ENCODE measurements at regions not wholly inside any gene's neighbourhood (a gene's known extent, or its start where the extent isn't known, plus 50 kb on each side); places are given as distances from the start of the nearest gene placed in this dataset.

- TF ChIP-seq NR2F1 (conservative IDR thresholded peaks at IDR 0.05) = no peak
Measured at GRCh38 chr5:135667673-135668072, 88.9 kb upstream of the CXCL14 start (continued).

GRCh38 chr5:135667204-135667603 lies 88.4 kb upstream of the CXCL14 start:
- intact Hi-C loops (cut with micrococcal nuclease; ENCODE audit: unreplicated experiment) = no loop called here
- ChIA-PET CTCF (no interaction called here), RAD21 (ENCODE audit: unreplicated experiment) (no interaction called here), SMC1A (ENCODE audit: uncharacterized antibody, unreplicated experiment) (interaction anchor here (1.9 kb wide), 1 partner anchor 22 kb away, joined by 4 read pairs; no protein-coding TSS in a partner anchor), POLR2A (no interaction called here)
- Histone ChIP-seq H3K27me3 (replicated peaks in 1 of 2; ENCODE audit: control insufficient read depth in 2 of 2, insufficient read depth in 2 of 2, low read length in 1 of 2) (no peaks in the 10 kb centered on the region; a peak in 1 of 4 replicates), H3K36me3 (ENCODE audit: control insufficient read depth in 2 of 2, insufficient read depth in 2 of 2, low read length in 1 of 2) (no peaks in the 10 kb centered on the region), H3K9ac (ENCODE audit: control insufficient read depth, insufficient read depth, low read length) (no peak overlapping the region), H4K20me1 (ENCODE audit: control insufficient read depth, insufficient read depth) (no peaks in the 10 kb centered on the region), H3K27ac (ENCODE audit: control insufficient read depth, insufficient read depth) (no peak overlapping the region), H3K4me3 (no peak overlapping the region), H2AFZ (ENCODE audit: control insufficient read depth, low read depth, low read length) (no peak overlapping the region), H3K4me1 (ENCODE audit: control insufficient read depth, insufficient read depth, low read length) (no peaks in the 10 kb centered on the region), H3K79me2 (ENCODE audit: control insufficient read depth, insufficient read depth, low read length) (no peaks in the 10 kb centered on the region), H3K9me3 (replicated peaks; ENCODE audit: control insufficient read depth, insufficient read depth, low read length) (no peaks in the 10 kb centered on the region), H3K4me2 (ENCODE audit: control insufficient read depth, insufficient read depth) (no peak overlapping the region)
- no peak for DNase-seq (ENCODE audit: low read depth, low spot score)
- no peak for TF ChIP-seq SIX5 (IDR thresholded peaks at IDR 0.05; ENCODE audit: low read depth, low read length, severe bottlenecking)
- no peak for TF ChIP-seq ZNF384 (IDR thresholded peaks at IDR 0.05; ENCODE audit: borderline replicate concordance, low read depth, low read length)
- no peak for TF ChIP-seq USF2 (IDR thresholded peaks at IDR 0.05; ENCODE audit: borderline replicate concordance, low read depth, low read length)
- no peak for TF ChIP-seq EED (IDR thresholded peaks at IDR 0.05; ENCODE audit: low read depth)
- TF ChIP-seq CTCF (IDR thresholded peaks at IDR 0.05 in 2 of 3, conservative IDR thresholded peaks at IDR 0.05 in 1 of 3; ENCODE audit: control insufficient read depth in 2 of 3, extremely low read depth in 1 of 3, insufficient read depth in 1 of 3, low read depth in 3 of 3, low read length in 3 of 3) = no peak
- TF ChIP-seq ZBTB40 (IDR thresholded peaks at IDR 0.05; ENCODE audit: borderline replicate concordance) = no peak
- no peak for TF ChIP-seq TCF7 (IDR thresholded peaks at IDR 0.05; ENCODE audit: borderline replicate concordance)
- no peak for TF ChIP-seq SMARCA5 (IDR thresholded peaks at IDR 0.05)
- TF ChIP-seq POLR2AphosphoS2 (IDR thresholded peaks at IDR 0.05; ENCODE audit: low read depth, low read length) = no peak
- no peak for TF ChIP-seq BRCA1 (IDR thresholded peaks at IDR 0.05; ENCODE audit: low read depth, low read length)
- no peak for TF ChIP-seq PAX8 (IDR thresholded peaks at IDR 0.05)
- TF ChIP-seq ATF2 (IDR thresholded peaks at IDR 0.05; ENCODE audit: low read length) = no peak
- TF ChIP-seq RELA (IDR thresholded peaks at IDR 0.05; ENCODE audit: borderline replicate concordance, partially characterized antibody) = no peak
- WGBS (ENCODE audit: insufficient coverage, insufficient replicate concordance, low lambda C conversion rate, missing lambda C conversion rate) = 13% methylated on average over 3 of the region's 3 CpGs
- no peak for ATAC-seq
- FAIRE-seq = no peak
- BruUV-seq (replicated peaks) = no TSS peak
- in situ Hi-C loops (cut with MboI) = no loop called here

Data from GM12878 (cell line).